ENCODE measurements at regions not wholly inside any gene's neighbourhood (a gene's known extent, or its start where the extent isn't known, plus 50 kb on each side); places are given as distances from the start of the nearest gene placed in this dataset.

DNA sequence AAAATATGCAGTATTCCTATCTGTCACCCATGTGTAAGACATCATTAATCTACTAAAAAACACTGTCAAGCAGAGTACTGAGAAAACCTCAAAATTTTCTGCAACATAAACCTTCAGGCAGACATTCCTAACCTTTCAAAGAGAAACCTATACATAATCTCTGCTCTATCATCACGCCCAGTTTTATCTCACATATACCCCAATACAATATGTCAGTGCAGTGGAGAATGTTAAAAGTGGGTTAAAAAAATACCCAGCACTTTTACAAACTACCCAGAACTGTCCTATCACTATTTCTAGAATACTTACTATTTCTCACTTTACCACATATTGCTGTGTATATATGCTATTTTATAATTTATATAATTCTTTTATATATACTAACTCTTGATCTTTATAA is 922.0 kb upstream of the SORCS1 start:
- TF ChIP-seq ZBTB7A (IDR thresholded peaks at IDR 0.05; ENCODE audit: low read depth) (no peak), YY1 (IDR thresholded peaks at IDR 0.05; ENCODE audit: low read depth) (no peak), CEBPB (IDR thresholded peaks at IDR 0.05) (no peak), FOXM1 (IDR thresholded peaks at IDR 0.05; ENCODE audit: borderline replicate concordance, low read depth) (no peak), TCF12 (IDR thresholded peaks at IDR 0.05; ENCODE audit: low read depth) (no peak), CREB1 (IDR thresholded peaks at IDR 0.05; ENCODE audit: low read depth) (no peak), RAD21 (IDR thresholded peaks at IDR 0.05; ENCODE audit: low read depth) (no peak)

DNA sequence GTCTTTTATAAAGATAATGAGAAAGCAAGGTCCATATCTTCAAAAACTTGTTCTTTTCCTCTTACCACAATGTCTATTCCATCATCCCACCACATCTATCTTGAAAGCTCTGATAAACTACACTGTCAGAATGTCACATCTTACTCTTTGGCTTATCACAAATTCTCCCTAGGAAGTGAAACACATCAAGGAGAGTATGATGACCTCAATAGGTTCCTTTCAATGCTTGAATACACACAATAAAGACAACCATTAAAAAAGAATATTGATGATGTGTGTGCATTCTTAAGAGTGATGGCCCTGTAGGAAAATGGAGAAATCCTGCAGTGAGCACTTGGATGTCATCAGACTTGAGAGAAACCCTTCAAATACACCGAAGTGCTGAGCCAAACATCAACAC is 918.1 kb upstream of the SORCS1 start:
- TF ChIP-seq, protein P1, sequence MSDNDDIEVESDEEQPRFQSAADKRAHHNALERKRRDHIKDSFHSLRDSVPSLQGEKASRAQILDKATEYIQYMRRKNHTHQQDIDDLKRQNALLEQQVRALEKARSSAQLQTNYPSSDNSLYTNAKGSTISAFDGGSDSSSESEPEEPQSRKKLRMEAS (IDR thresholded peaks at IDR 0.05) = no peak
- TF ChIP-seq YY1 (IDR thresholded peaks at IDR 0.05; ENCODE audit: low read depth) = no peak
- TF ChIP-seq TAF1 (IDR thresholded peaks at IDR 0.05; ENCODE audit: low read depth) = no peak
- TF ChIP-seq, protein P2, sequence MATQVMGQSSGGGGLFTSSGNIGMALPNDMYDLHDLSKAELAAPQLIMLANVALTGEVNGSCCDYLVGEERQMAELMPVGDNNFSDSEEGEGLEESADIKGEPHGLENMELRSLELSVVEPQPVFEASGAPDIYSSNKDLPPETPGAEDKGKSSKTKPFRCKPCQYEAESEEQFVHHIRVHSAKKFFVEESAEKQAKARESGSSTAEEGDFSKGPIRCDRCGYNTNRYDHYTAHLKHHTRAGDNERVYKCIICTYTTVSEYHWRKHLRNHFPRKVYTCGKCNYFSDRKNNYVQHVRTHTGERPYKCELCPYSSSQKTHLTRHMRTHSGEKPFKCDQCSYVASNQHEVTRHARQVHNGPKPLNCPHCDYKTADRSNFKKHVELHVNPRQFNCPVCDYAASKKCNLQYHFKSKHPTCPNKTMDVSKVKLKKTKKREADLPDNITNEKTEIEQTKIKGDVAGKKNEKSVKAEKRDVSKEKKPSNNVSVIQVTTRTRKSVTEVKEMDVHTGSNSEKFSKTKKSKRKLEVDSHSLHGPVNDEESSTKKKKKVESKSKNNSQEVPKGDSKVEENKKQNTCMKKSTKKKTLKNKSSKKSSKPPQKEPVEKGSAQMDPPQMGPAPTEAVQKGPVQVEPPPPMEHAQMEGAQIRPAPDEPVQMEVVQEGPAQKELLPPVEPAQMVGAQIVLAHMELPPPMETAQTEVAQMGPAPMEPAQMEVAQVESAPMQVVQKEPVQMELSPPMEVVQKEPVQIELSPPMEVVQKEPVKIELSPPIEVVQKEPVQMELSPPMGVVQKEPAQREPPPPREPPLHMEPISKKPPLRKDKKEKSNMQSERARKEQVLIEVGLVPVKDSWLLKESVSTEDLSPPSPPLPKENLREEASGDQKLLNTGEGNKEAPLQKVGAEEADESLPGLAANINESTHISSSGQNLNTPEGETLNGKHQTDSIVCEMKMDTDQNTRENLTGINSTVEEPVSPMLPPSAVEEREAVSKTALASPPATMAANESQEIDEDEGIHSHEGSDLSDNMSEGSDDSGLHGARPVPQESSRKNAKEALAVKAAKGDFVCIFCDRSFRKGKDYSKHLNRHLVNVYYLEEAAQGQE (IDR thresholded peaks at IDR 0.05; ENCODE audit: low read depth) = no peak
- no peak for TF ChIP-seq NFIC (IDR thresholded peaks at IDR 0.05)
- no peak for TF ChIP-seq FOXM1 (IDR thresholded peaks at IDR 0.05; ENCODE audit: borderline replicate concordance, low read depth)
- TF ChIP-seq ZBTB7A (IDR thresholded peaks at IDR 0.05; ENCODE audit: low read depth) = no peak
- no peak for TF ChIP-seq EP300 (IDR thresholded peaks at IDR 0.05; ENCODE audit: borderline replicate concordance)
- TF ChIP-seq, protein P3, sequence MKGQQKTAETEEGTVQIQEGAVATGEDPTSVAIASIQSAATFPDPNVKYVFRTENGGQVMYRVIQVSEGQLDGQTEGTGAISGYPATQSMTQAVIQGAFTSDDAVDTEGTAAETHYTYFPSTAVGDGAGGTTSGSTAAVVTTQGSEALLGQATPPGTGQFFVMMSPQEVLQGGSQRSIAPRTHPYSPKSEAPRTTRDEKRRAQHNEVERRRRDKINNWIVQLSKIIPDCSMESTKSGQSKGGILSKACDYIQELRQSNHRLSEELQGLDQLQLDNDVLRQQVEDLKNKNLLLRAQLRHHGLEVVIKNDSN (IDR thresholded peaks at IDR 0.05) = no peak

DNA sequence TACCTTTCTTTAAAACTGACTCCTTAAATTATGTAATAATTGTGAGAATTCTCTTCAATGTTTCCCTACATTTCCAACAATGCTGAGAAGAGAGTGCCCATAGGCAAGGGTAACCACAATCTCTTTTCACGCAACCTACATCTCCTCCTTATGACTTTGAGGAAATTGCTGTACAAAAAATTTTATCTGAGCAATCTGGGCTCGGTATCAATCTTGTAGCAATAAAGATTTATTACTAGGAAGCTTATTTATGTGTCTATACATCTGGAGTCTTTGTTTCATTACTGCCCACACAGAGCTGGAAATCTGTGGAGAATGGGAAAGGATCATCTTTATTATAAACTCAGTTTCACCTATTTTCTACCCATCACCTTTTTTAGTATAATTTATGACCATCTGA is 913.8 kb upstream of the SORCS1 start:
- TF ChIP-seq EP300 (IDR thresholded peaks at IDR 0.05; ENCODE audit: borderline replicate concordance) (no peak), YY1 (IDR thresholded peaks at IDR 0.05; ENCODE audit: low read depth) (no peak), ZBTB7A (IDR thresholded peaks at IDR 0.05; ENCODE audit: low read depth) (no peak), EGR1 (IDR thresholded peaks at IDR 0.05) (no peak), CEBPB (IDR thresholded peaks at IDR 0.05) (no peak), CREB1 (IDR thresholded peaks at IDR 0.05; ENCODE audit: low read depth) (no peak), TEAD4 (IDR thresholded peaks at IDR 0.05) (no peak), TAF1 (IDR thresholded peaks at IDR 0.05; ENCODE audit: low read depth) (no peak)
- TF ChIP-seq, protein P3 (IDR thresholded peaks at IDR 0.05) = no peak
- TF ChIP-seq, protein P2 (IDR thresholded peaks at IDR 0.05; ENCODE audit: low read depth) = no peak

DNA sequence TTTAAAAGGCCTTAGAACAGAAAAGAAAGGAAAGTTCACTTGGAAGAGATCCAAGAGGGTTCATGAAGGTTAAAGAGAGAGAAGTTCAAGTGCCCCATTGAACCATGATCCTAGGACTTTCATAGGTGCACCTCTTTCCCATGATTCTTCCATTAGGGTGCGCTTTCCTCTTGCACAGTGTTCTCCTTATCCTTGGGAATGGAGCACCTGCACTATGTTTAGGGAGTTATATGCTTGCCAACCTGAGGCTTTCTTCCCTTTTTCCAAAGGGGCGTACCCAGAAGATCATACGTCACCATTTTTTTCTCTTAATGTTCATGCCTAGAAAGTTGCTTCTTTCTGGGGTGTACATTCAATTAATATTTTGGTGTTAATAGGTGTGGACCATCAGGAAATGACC is 908.0 kb upstream of the SORCS1 start:
- TF ChIP-seq CREB1 (IDR thresholded peaks at IDR 0.05; ENCODE audit: low read depth) = no peak
- TF ChIP-seq FOXM1 (IDR thresholded peaks at IDR 0.05; ENCODE audit: borderline replicate concordance, low read depth) = no peak
- TF ChIP-seq CEBPB (IDR thresholded peaks at IDR 0.05) = no peak
- TF ChIP-seq, protein P2 (IDR thresholded peaks at IDR 0.05; ENCODE audit: low read depth) = no peak
- no peak for TF ChIP-seq TEAD4 (IDR thresholded peaks at IDR 0.05)
- no peak for TF ChIP-seq NFIC (IDR thresholded peaks at IDR 0.05)

DNA sequence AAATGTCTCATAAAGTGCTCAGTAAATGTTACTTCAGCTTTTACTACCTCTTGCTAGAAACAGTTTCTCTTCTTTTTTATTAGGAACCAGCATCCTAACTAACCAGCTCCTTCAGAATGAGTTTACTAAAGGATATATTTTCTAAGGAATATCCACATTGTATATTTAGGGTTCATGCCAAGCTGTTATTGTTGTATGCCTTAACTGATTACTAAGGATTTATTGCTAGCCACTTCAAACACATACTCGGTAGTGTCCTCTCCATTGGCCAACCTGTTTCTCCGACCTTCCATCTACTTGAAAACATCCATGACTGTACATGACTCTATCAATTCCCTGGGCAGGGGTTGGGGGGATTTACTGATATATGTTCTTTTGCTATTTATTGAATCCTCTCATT is 906.3 kb upstream of the SORCS1 start:
- TF ChIP-seq CREB1 (IDR thresholded peaks at IDR 0.05; ENCODE audit: low read depth) (no peak), TCF12 (IDR thresholded peaks at IDR 0.05; ENCODE audit: low read depth) (no peak), CEBPB (IDR thresholded peaks at IDR 0.05) (no peak), YY1 (IDR thresholded peaks at IDR 0.05; ENCODE audit: low read depth) (no peak), RAD21 (IDR thresholded peaks at IDR 0.05; ENCODE audit: low read depth) (no peak), EP300 (IDR thresholded peaks at IDR 0.05; ENCODE audit: borderline replicate concordance) (no peak), ZBTB7A (IDR thresholded peaks at IDR 0.05; ENCODE audit: low read depth) (no peak)
- TF ChIP-seq, protein P1 (IDR thresholded peaks at IDR 0.05) = no peak
- TF ChIP-seq, protein P2 (IDR thresholded peaks at IDR 0.05; ENCODE audit: low read depth) = no peak

Data from Ishikawa (cell line).